Cardiac septum (tissue), 1 donor: ENCODE measurements at regions not wholly inside any gene's neighbourhood (a gene's known extent, or its start where the extent isn't known, plus 50 kb on each side); places are given as distances from the start of the nearest gene placed in this dataset.

ENCODE experiments used
- DNase-seq: peaks from one replicate; pipeline ENCODE4 v3.0.0-alpha.2; 2020; ENCODE audit warnings: low spot score
- intact Hi-C: fragments of 100-400 bp; cut with DNase I; formaldehyde crosslinking; loops from one replicate; pipeline ENCODE4 v1.14.0; 2022
- donor health status: DM: no; HTN: no; CAD: no.

- intact Hi-C loops, result no loop called here
- DNase-seq, result no peak
Observed at GRCh38 chr9:78871452-78872331, 574.8 kb downstream of the PSAT1 start.

GRCh38 chr9:78874061-78874460 is 577.1 kb downstream of the PSAT1 start:
- intact Hi-C loops, result no loop called here
- DNase-seq, result no peak

- intact Hi-C loops, result no loop called here
- DNase-seq, result no peak
Observed at GRCh38 chr9:78879324-78880100, 582.6 kb downstream of the PSAT1 start.

GRCh38 chr9:78881295-78881694 is 584.4 kb downstream of the PSAT1 start:
- intact Hi-C loops, result no loop called here
- no peak for DNase-seq

- no peak for DNase-seq
- intact Hi-C loops, result no loop called here
Observed at GRCh38 chr9:78882481-78882880, 585.6 kb downstream of the PSAT1 start.

- DNase-seq, result no peak
- intact Hi-C loops, result no loop called here
Observed at GRCh38 chr9:78884611-78885150, 587.8 kb downstream of the PSAT1 start.

- no peak for DNase-seq
- intact Hi-C loops, result no loop called here
Observed at GRCh38 chr9:78892182-78892581, 595.3 kb downstream of the PSAT1 start.

GRCh38 chr9:78892769-78893168 is 595.8 kb downstream of the PSAT1 start:
- intact Hi-C loops, result no loop called here
- DNase-seq, result no peak

- DNase-seq, result no peak
- intact Hi-C loops, result no loop called here
Observed at GRCh38 chr9:78893774-78894401, 597.0 kb downstream of the PSAT1 start.

GRCh38 chr9:78896479-78896878 is 599.6 kb downstream of the PSAT1 start:
- intact Hi-C loops, result no loop called here
- no peak for DNase-seq

- intact Hi-C loops, result no loop called here
Observed at GRCh38 chr9:78898234-78898633, 601.3 kb downstream of the PSAT1 start.

GRCh38 chr9:78899006-78899405 is 602.1 kb downstream of the PSAT1 start:
- no peak for DNase-seq
- intact Hi-C loops, result no loop called here

More at GRCh38 chr9:78898234-78898633, 601.3 kb downstream of the PSAT1 start:
- DNase-seq, result no peak

- intact Hi-C loops, result no loop called here
- DNase-seq, result no peak
Observed at GRCh38 chr9:78900500-78900899, 603.6 kb downstream of the PSAT1 start.

- DNase-seq, result no peak
- intact Hi-C loops, result no loop called here
Observed at GRCh38 chr9:78902051-78902450, 605.1 kb downstream of the PSAT1 start.

GRCh38 chr9:78903581-78903980 is 606.7 kb downstream of the PSAT1 start:
- intact Hi-C loops, result no loop called here
- no peak for DNase-seq

GRCh38 chr9:78904686-78905085 is 607.8 kb downstream of the PSAT1 start:
- intact Hi-C loops, result no loop called here
- DNase-seq, result no peak

GRCh38 chr9:78905387-78905786 is 608.5 kb downstream of the PSAT1 start:
- DNase-seq, result no peak
- intact Hi-C loops, result no loop called here

GRCh38 chr9:78905986-78906755 is 609.2 kb downstream of the PSAT1 start:
- no peak for DNase-seq
- intact Hi-C loops, result no loop called here

- intact Hi-C loops, result no loop called here
Observed at GRCh38 chr9:78909566-78909965, 612.6 kb downstream of the PSAT1 start.

More at GRCh38 chr9:78909566-78909965, 612.6 kb downstream of the PSAT1 start:
- no peak for DNase-seq
